ENCODE measurements at regions not wholly inside any gene's neighbourhood (a gene's known extent, or its start where the extent isn't known, plus 50 kb on each side); places are given as distances from the start of the nearest gene placed in this dataset.

GRCh38 chr13:83365723-83366122, 516.6 kb downstream of the SLITRK1 start:
- TF ChIP-seq, protein P1, sequence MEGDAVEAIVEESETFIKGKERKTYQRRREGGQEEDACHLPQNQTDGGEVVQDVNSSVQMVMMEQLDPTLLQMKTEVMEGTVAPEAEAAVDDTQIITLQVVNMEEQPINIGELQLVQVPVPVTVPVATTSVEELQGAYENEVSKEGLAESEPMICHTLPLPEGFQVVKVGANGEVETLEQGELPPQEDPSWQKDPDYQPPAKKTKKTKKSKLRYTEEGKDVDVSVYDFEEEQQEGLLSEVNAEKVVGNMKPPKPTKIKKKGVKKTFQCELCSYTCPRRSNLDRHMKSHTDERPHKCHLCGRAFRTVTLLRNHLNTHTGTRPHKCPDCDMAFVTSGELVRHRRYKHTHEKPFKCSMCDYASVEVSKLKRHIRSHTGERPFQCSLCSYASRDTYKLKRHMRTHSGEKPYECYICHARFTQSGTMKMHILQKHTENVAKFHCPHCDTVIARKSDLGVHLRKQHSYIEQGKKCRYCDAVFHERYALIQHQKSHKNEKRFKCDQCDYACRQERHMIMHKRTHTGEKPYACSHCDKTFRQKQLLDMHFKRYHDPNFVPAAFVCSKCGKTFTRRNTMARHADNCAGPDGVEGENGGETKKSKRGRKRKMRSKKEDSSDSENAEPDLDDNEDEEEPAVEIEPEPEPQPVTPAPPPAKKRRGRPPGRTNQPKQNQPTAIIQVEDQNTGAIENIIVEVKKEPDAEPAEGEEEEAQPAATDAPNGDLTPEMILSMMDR (conservative IDR thresholded peaks at IDR 0.05), result no peak
- TF ChIP-seq ZFX (IDR thresholded peaks at IDR 0.05), result no peak
